ENCODE measurements at regions not wholly inside any gene's neighbourhood (a gene's known extent, or its start where the extent isn't known, plus 50 kb on each side); places are given as distances from the start of the nearest gene placed in this dataset.

GRCh38 chr19:30095171-30095570, 153.1 kb downstream of the URI1 start:
- Mint-ChIP-seq H3K9me3 (no peaks in the 10 kb centered on the region), H3K27ac (no peak overlapping the region), H3K36me3 (no peaks in the 10 kb centered on the region), H3K27me3 (peaks cover 0 to 9% of the 10 kb centered on the region in 2 donors), H3K4me3 (no peak overlapping the region), H3K4me1 (no peaks in the 10 kb centered on the region)
- H3K27me3 ChIP-seq (ENCODE audit: insufficient read depth, low read length) = no peaks in the 10 kb centered on the region
- POLR2A ChIA-PET (ENCODE audit: partially characterized antibody) = no interaction called here
- CTCF ChIA-PET (ENCODE audit: partially characterized antibody) = no interaction called here
- no peak overlapping the region for H3K4me3 ChIP-seq (ENCODE audit: low read length in 2 of 2)
- DNase-seq = no peak
- intact Hi-C loops (cut with micrococcal nuclease) = no loop called here
- H3K27ac ChIP-seq (ENCODE audit: low read depth, low read length) = no peak overlapping the region
- no peaks in the 10 kb centered on the region for H3K4me1 ChIP-seq (ENCODE audit: insufficient read depth, low read length)
- no peaks in the 10 kb centered on the region for H3K9me3 ChIP-seq (ENCODE audit: control insufficient read depth in 1 of 2, low read length in 2 of 2)
- H3K36me3 ChIP-seq (ENCODE audit: insufficient read depth, low read length) = no peaks in the 10 kb centered on the region

GRCh38 chr19:30096596-30097370, 154.7 kb downstream of the URI1 start:
- no peak overlapping the region for H3K4me3 Mint-ChIP-seq

GRCh38 chr19:30097746-30098280, 155.8 kb downstream of the URI1 start:
- Mint-ChIP-seq H3K9me3 (no peaks in the 10 kb centered on the region), H3K4me1 (no peaks in the 10 kb centered on the region), H3K4me3 (no peak overlapping the region), H3K27ac (no peak overlapping the region), H3K27me3 (peaks cover 1 to 7% of the 10 kb centered on the region in 2 donors), H3K36me3 (no peaks in the 10 kb centered on the region)
- H3K27me3 ChIP-seq (ENCODE audit: insufficient read depth, low read length) = no peaks in the 10 kb centered on the region
- H3K27ac ChIP-seq (ENCODE audit: low read depth, low read length) = no peak overlapping the region
- no peak overlapping the region for H3K4me3 ChIP-seq (ENCODE audit: low read length in 2 of 2)
- H3K36me3 ChIP-seq (ENCODE audit: insufficient read depth, low read length) = no peaks in the 10 kb centered on the region
- DNase-seq = no peak
- ChIA-PET POLR2A (ENCODE audit: partially characterized antibody) (no interaction called here), CTCF (ENCODE audit: partially characterized antibody) (no interaction called here)
- H3K4me1 ChIP-seq (ENCODE audit: insufficient read depth, low read length) = no peaks in the 10 kb centered on the region
- H3K9me3 ChIP-seq (ENCODE audit: control insufficient read depth in 1 of 2, low read length in 2 of 2) = no peaks in the 10 kb centered on the region
- intact Hi-C loops (cut with micrococcal nuclease) = no loop called here

More at GRCh38 chr19:30096596-30097370, 154.7 kb downstream of the URI1 start:
- ChIA-PET CTCF (ENCODE audit: partially characterized antibody) (no interaction called here), POLR2A (ENCODE audit: partially characterized antibody) (no interaction called here)
- no peaks in the 10 kb centered on the region for H3K4me1 ChIP-seq (ENCODE audit: insufficient read depth, low read length)
- Mint-ChIP-seq H3K4me1 (no peaks in the 10 kb centered on the region), H3K9me3 (no peaks in the 10 kb centered on the region), H3K27me3 (peaks cover 1 to 7% of the 10 kb centered on the region in 2 donors), H3K27ac (no peak overlapping the region), H3K36me3 (no peaks in the 10 kb centered on the region)
- no peaks in the 10 kb centered on the region for H3K27me3 ChIP-seq (ENCODE audit: insufficient read depth, low read length)
- no peak overlapping the region for H3K4me3 ChIP-seq (ENCODE audit: low read length in 2 of 2)
- no peak overlapping the region for H3K27ac ChIP-seq (ENCODE audit: low read depth, low read length)
- no peaks in the 10 kb centered on the region for H3K36me3 ChIP-seq (ENCODE audit: insufficient read depth, low read length)
- intact Hi-C loops (cut with micrococcal nuclease) = no loop called here
- H3K9me3 ChIP-seq (ENCODE audit: control insufficient read depth in 1 of 2, low read length in 2 of 2) = no peaks in the 10 kb centered on the region
- no peak for DNase-seq

GRCh38 chr19:30102239-30102638, 160.2 kb downstream of the URI1 start:
- no peaks in the 10 kb centered on the region for H3K36me3 ChIP-seq (ENCODE audit: insufficient read depth, low read length)
- ChIA-PET CTCF (ENCODE audit: partially characterized antibody) (no interaction called here), POLR2A (ENCODE audit: partially characterized antibody) (no interaction called here)
- DNase-seq = no peak
- no peak overlapping the region for H3K4me3 ChIP-seq (ENCODE audit: low read length in 2 of 2)
- intact Hi-C loops (cut with micrococcal nuclease) = no loop called here
- H3K9me3 Mint-ChIP-seq = no peaks in the 10 kb centered on the region
- H3K27ac Mint-ChIP-seq = no peak overlapping the region
- peaks cover 1 to 4% of the 10 kb centered on the region in 2 donors for H3K27me3 Mint-ChIP-seq
- no peaks in the 10 kb centered on the region for H3K27me3 ChIP-seq (ENCODE audit: insufficient read depth, low read length)
- no peaks in the 10 kb centered on the region for H3K36me3 Mint-ChIP-seq
- H3K27ac ChIP-seq (ENCODE audit: low read depth, low read length) = no peak overlapping the region
- no peaks in the 10 kb centered on the region for H3K4me1 ChIP-seq (ENCODE audit: insufficient read depth, low read length)
- H3K4me1 Mint-ChIP-seq = no peaks in the 10 kb centered on the region
- no peak overlapping the region for H3K4me3 Mint-ChIP-seq
- H3K9me3 ChIP-seq (ENCODE audit: control insufficient read depth in 1 of 2, low read length in 2 of 2) = no peaks in the 10 kb centered on the region

- H3K4me3 ChIP-seq (ENCODE audit: low read length in 2 of 2) = no peak overlapping the region
- Mint-ChIP-seq H3K4me3 (no peak overlapping the region), H3K27me3 (peaks cover 1 to 4% of the 10 kb centered on the region in 2 donors), H3K9me3 (no peaks in the 10 kb centered on the region), H3K27ac (no peak overlapping the region), H3K4me1 (no peaks in the 10 kb centered on the region), H3K36me3 (no peaks in the 10 kb centered on the region)
- H3K9me3 ChIP-seq (ENCODE audit: control insufficient read depth in 1 of 2, low read length in 2 of 2) = no peaks in the 10 kb centered on the region
- H3K27me3 ChIP-seq (ENCODE audit: insufficient read depth, low read length) = no peaks in the 10 kb centered on the region
- H3K27ac ChIP-seq (ENCODE audit: low read depth, low read length) = no peak overlapping the region
- ChIA-PET POLR2A (ENCODE audit: partially characterized antibody) (no interaction called here), CTCF (ENCODE audit: partially characterized antibody) (no interaction called here)
- no peaks in the 10 kb centered on the region for H3K36me3 ChIP-seq (ENCODE audit: insufficient read depth, low read length)
- no peaks in the 10 kb centered on the region for H3K4me1 ChIP-seq (ENCODE audit: insufficient read depth, low read length)
- DNase-seq = no peak
- intact Hi-C loops (cut with micrococcal nuclease) = no loop called here
These were observed 160.6 kb downstream of the URI1 start for GRCh38 chr19:30102666-30103065.

GRCh38 chr19:30103981-30104380, 161.9 kb downstream of the URI1 start:
- Mint-ChIP-seq H3K27me3 (peaks cover 1 to 4% of the 10 kb centered on the region in 2 donors), H3K27ac (no peak overlapping the region), H3K4me3 (no peak overlapping the region), H3K36me3 (no peaks in the 10 kb centered on the region), H3K9me3 (no peaks in the 10 kb centered on the region), H3K4me1 (no peaks in the 10 kb centered on the region)
- H3K9me3 ChIP-seq (ENCODE audit: control insufficient read depth in 1 of 2, low read length in 2 of 2) = no peaks in the 10 kb centered on the region
- ChIA-PET CTCF (ENCODE audit: partially characterized antibody) (interaction anchor here (0.6 kb wide), 1 partner anchor 986 kb away, joined by 3 read pairs; no protein-coding TSS in a partner anchor), POLR2A (ENCODE audit: partially characterized antibody) (no interaction called here)
- no peaks in the 10 kb centered on the region for H3K4me1 ChIP-seq (ENCODE audit: insufficient read depth, low read length)
- no peak for DNase-seq
- intact Hi-C loops (cut with micrococcal nuclease) = no loop called here
- no peak overlapping the region for H3K27ac ChIP-seq (ENCODE audit: low read depth, low read length)
- H3K4me3 ChIP-seq (ENCODE audit: low read length in 2 of 2) = no peak overlapping the region
- H3K27me3 ChIP-seq (ENCODE audit: insufficient read depth, low read length) = no peaks in the 10 kb centered on the region
- H3K36me3 ChIP-seq (ENCODE audit: insufficient read depth, low read length) = no peaks in the 10 kb centered on the region

- POLR2A ChIA-PET (ENCODE audit: partially characterized antibody) = no interaction called here
- CTCF ChIA-PET (ENCODE audit: partially characterized antibody) = no interaction called here
These were observed 163.3 kb downstream of the URI1 start for GRCh38 chr19:30105316-30105715.

More at GRCh38 chr19:30105316-30105715, 163.3 kb downstream of the URI1 start:
- Mint-ChIP-seq H3K4me3 (no peak overlapping the region), H3K36me3 (no peaks in the 10 kb centered on the region), H3K4me1 (no peaks in the 10 kb centered on the region), H3K27ac (no peak overlapping the region), H3K27me3 (peaks cover 3 to 6% of the 10 kb centered on the region in 2 donors), H3K9me3 (no peaks in the 10 kb centered on the region)
- Histone ChIP-seq H3K9me3 (ENCODE audit: control insufficient read depth in 1 of 2, low read length in 2 of 2) (no peaks in the 10 kb centered on the region), H3K27me3 (ENCODE audit: insufficient read depth, low read length) (no peaks in the 10 kb centered on the region), H3K4me3 (ENCODE audit: low read length in 2 of 2) (no peak overlapping the region), H3K36me3 (ENCODE audit: insufficient read depth, low read length) (no peaks in the 10 kb centered on the region), H3K4me1 (ENCODE audit: insufficient read depth, low read length) (no peaks in the 10 kb centered on the region), H3K27ac (ENCODE audit: low read depth, low read length) (no peak overlapping the region)
- intact Hi-C loops (cut with micrococcal nuclease) = no loop called here
- no peak for DNase-seq

All from CD4-positive, alpha-beta memory T cell (primary cell).